HEK293 (cell line): ENCODE measurements at regions not wholly inside any gene's neighbourhood (a gene's known extent, or its start where the extent isn't known, plus 50 kb on each side); places are given as distances from the start of the nearest gene placed in this dataset.

Experiments used
- CTCF ChIA-PET: fragments of 350-600 bp; formaldehyde crosslinking; extraction: SDS; loops from one replicate; lab custom pipeline; 2021; ENCODE audit warnings: antibody characterized with exemption; lab: Yijun Ruan, JAX
- POLR2A ChIA-PET: fragments of 300-600 bp; formaldehyde crosslinking; extraction: SDS; loops from one replicate; lab custom pipeline; 2020; ENCODE audit warnings: antibody characterized with exemption, inconsistent platforms; lab: Yijun Ruan, JAX
- H3K27ac ChIP-seq: fragments of 200-500 bp; sonication (Bioruptor generic); 2 replicates; pipeline ENCODE4 v1.5.1; 2014; ENCODE audit warnings: low read depth, low read length, control low read depth, inconsistent platforms; ENCODE audit errors: extremely low read depth
- H3K36me3 ChIP-seq, 2 experiments: fragments of 200-500 bp in 1 of 2; sonication (Bioruptor generic) in 1 of 2; 1 replicate in 1 of 2; 2 replicates in 1 of 2; pipeline ENCODE4 v1.5.1; 2014 to 2017; ENCODE audit warnings: inconsistent platforms in 2 of 2, low read length in 2 of 2; ENCODE audit not compliant: control insufficient read depth in 2 of 2, insufficient read depth in 1 of 2
- H3K4me1 ChIP-seq: fragments of 200-500 bp; sonication (Bioruptor generic); 2 replicates; pipeline ENCODE4 v1.5.1; 2014; ENCODE audit warnings: mild to moderate bottlenecking, low read length, inconsistent platforms; ENCODE audit not compliant: control insufficient read depth, insufficient read depth
- H3K4me3 ChIP-seq: 2 replicates; pipeline ENCODE4 v1.5.1; 2011; ENCODE audit warnings: low read depth, mild to moderate bottlenecking, control low read depth, low read length, moderate library complexity
- H3K9me3 ChIP-seq: fragments of 200-500 bp; sonication (Bioruptor generic); 2 replicates; pipeline ENCODE4 v1.5.1; 2014; ENCODE audit warnings: low read depth, low read length, inconsistent platforms; ENCODE audit not compliant: control insufficient read depth, insufficient read depth
- KLF8 ChIP-seq: fragments of 450-650 bp; formaldehyde crosslinking; IDR thresholded peaks from 2 replicates; pipeline ENCODE4 v1.5.1; 2016; ENCODE audit warnings: missing biosample characterization, missing genetic modification characterization
- REPIN1 ChIP-seq: fragments of 450-650 bp; formaldehyde crosslinking; IDR thresholded peaks from 2 replicates; pipeline ENCODE4 v1.5.1; 2017; ENCODE audit warnings: missing biosample characterization, missing genetic modification characterization, low read depth
- SETDB1 ChIP-seq: IDR thresholded peaks from one replicate; pipeline ENCODE4 v1.6.1; 2017; ENCODE audit warnings: mild to moderate bottlenecking, low read length, moderate library complexity, mixed read lengths; ENCODE audit not compliant: insufficient read length
- SP7 ChIP-seq: fragments of 450-650 bp; formaldehyde crosslinking; IDR thresholded peaks from 2 replicates; pipeline ENCODE4 v1.5.1; 2016; ENCODE audit warnings: missing biosample characterization, missing genetic modification characterization
- ZNF140 ChIP-seq: fragments of 450-650 bp; formaldehyde crosslinking; IDR thresholded peaks from 2 replicates; pipeline ENCODE4 v1.5.1; 2016; ENCODE audit warnings: missing biosample characterization, missing genetic modification characterization
- ZNF433 ChIP-seq: fragments of 450-650 bp; formaldehyde crosslinking; IDR thresholded peaks from 2 replicates; pipeline ENCODE4 v1.5.1; 2016; ENCODE audit warnings: missing biosample characterization, missing genetic modification characterization, low read depth
- ZNF629 ChIP-seq: fragments of 450-650 bp; formaldehyde crosslinking; IDR thresholded peaks from 2 replicates; pipeline ENCODE4 v1.5.1; 2017; ENCODE audit warnings: missing biosample characterization, missing genetic modification characterization
- ZNF658 ChIP-seq: fragments of 450-650 bp; formaldehyde crosslinking; IDR thresholded peaks from 2 replicates; pipeline ENCODE4; 2016; ENCODE audit warnings: missing biosample characterization, missing genetic modification characterization
- ZNF747 ChIP-seq: fragments of 450-650 bp; formaldehyde crosslinking; IDR thresholded peaks from 2 replicates; pipeline ENCODE4 v1.5.1; 2016; ENCODE audit warnings: missing biosample characterization, missing genetic modification characterization
- ZNF76 ChIP-seq: fragments of 450-650 bp; formaldehyde crosslinking; IDR thresholded peaks from 2 replicates; pipeline ENCODE4; 2016; ENCODE audit warnings: low read depth, missing biosample characterization, missing genetic modification characterization, borderline replicate concordance
- TF ChIP-seq, protein P1 (sequence below): fragments of 450-650 bp; formaldehyde crosslinking; IDR thresholded peaks from 2 replicates; pipeline ENCODE4 v1.5.1; 2017; ENCODE audit warnings: missing biosample characterization, missing genetic modification characterization
- TF ChIP-seq, protein P2 (sequence below): fragments of 450-650 bp; formaldehyde crosslinking; IDR thresholded peaks from 2 replicates; pipeline ENCODE4 v1.5.1; 2016; ENCODE audit warnings: missing biosample characterization, missing genetic modification characterization, borderline replicate concordance
- TF ChIP-seq, protein P3 (sequence below): fragments of 450-650 bp; formaldehyde crosslinking; IDR thresholded peaks from 2 replicates; pipeline ENCODE4 v1.5.1; 2016; ENCODE audit warnings: missing biosample characterization, missing genetic modification characterization
- TF ChIP-seq, protein P4 (sequence below): fragments of 450-650 bp; IDR thresholded peaks from 2 replicates; pipeline ENCODE4 v1.5.1; 2018; ENCODE audit warnings: missing biosample characterization, missing genetic modification characterization

DNA sequence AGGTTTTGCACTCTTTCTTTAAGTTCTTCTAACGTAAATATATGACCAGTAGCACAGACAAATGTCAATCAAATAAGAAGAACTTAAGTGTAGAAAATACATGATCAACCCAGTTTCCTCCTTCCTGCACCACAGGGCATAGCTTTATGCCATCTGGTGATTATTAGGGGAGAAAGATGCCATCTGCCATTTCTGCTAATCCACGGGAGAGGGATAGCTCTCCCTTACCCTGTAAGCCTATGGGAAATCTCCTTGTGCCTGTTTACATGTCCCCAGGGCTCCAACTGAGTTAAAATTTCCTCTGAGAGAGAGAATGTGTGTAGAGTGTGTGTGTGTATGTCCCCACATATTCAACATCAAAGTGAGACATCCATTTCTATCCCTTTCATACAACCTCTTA is 135.9 kb downstream of the RSL24D1 start:
- H3K4me1 ChIP-seq = no peaks in the 10 kb centered on the region
- no peak overlapping the region for H3K27ac ChIP-seq
- no peaks in the 10 kb centered on the region for H3K36me3 ChIP-seq
- CTCF ChIA-PET = no interaction called here
- no peak overlapping the region for H3K4me3 ChIP-seq
- TF ChIP-seq SP7 (tag by site-specific recombination) = no peak
- no peak for TF ChIP-seq KLF8 (tag by site-specific recombination)
- TF ChIP-seq ZNF76 (tag by site-specific recombination) = no peak
- TF ChIP-seq, all 188 proteins: peak for 0
- POLR2A ChIA-PET = no interaction called here
- no peaks in the 10 kb centered on the region for H3K9me3 ChIP-seq

DNA sequence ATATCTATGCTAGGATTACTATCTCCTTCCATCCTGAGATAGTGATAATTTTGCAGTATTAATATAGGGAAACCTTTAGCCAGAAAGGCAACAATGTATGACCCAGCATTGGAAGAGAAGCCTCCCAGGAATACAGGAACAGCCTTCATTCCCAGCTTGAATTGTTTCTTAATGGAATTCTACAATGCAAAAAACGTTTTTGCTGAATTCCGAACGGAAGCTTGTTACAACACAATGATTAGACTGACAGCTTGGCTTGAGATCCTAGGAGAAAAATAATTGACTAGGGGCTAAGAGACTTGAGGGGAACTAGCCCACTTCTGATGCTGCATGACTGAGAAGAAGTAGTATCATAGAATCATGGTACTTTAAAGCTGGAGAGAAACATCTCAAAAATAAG is 140.2 kb downstream of the RSL24D1 start:
- TF ChIP-seq, protein P1, sequence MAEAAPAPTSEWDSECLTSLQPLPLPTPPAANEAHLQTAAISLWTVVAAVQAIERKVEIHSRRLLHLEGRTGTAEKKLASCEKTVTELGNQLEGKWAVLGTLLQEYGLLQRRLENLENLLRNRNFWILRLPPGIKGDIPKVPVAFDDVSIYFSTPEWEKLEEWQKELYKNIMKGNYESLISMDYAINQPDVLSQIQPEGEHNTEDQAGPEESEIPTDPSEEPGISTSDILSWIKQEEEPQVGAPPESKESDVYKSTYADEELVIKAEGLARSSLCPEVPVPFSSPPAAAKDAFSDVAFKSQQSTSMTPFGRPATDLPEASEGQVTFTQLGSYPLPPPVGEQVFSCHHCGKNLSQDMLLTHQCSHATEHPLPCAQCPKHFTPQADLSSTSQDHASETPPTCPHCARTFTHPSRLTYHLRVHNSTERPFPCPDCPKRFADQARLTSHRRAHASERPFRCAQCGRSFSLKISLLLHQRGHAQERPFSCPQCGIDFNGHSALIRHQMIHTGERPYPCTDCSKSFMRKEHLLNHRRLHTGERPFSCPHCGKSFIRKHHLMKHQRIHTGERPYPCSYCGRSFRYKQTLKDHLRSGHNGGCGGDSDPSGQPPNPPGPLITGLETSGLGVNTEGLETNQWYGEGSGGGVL (tag by site-specific recombination) = no peak
- TF ChIP-seq, protein P2, sequence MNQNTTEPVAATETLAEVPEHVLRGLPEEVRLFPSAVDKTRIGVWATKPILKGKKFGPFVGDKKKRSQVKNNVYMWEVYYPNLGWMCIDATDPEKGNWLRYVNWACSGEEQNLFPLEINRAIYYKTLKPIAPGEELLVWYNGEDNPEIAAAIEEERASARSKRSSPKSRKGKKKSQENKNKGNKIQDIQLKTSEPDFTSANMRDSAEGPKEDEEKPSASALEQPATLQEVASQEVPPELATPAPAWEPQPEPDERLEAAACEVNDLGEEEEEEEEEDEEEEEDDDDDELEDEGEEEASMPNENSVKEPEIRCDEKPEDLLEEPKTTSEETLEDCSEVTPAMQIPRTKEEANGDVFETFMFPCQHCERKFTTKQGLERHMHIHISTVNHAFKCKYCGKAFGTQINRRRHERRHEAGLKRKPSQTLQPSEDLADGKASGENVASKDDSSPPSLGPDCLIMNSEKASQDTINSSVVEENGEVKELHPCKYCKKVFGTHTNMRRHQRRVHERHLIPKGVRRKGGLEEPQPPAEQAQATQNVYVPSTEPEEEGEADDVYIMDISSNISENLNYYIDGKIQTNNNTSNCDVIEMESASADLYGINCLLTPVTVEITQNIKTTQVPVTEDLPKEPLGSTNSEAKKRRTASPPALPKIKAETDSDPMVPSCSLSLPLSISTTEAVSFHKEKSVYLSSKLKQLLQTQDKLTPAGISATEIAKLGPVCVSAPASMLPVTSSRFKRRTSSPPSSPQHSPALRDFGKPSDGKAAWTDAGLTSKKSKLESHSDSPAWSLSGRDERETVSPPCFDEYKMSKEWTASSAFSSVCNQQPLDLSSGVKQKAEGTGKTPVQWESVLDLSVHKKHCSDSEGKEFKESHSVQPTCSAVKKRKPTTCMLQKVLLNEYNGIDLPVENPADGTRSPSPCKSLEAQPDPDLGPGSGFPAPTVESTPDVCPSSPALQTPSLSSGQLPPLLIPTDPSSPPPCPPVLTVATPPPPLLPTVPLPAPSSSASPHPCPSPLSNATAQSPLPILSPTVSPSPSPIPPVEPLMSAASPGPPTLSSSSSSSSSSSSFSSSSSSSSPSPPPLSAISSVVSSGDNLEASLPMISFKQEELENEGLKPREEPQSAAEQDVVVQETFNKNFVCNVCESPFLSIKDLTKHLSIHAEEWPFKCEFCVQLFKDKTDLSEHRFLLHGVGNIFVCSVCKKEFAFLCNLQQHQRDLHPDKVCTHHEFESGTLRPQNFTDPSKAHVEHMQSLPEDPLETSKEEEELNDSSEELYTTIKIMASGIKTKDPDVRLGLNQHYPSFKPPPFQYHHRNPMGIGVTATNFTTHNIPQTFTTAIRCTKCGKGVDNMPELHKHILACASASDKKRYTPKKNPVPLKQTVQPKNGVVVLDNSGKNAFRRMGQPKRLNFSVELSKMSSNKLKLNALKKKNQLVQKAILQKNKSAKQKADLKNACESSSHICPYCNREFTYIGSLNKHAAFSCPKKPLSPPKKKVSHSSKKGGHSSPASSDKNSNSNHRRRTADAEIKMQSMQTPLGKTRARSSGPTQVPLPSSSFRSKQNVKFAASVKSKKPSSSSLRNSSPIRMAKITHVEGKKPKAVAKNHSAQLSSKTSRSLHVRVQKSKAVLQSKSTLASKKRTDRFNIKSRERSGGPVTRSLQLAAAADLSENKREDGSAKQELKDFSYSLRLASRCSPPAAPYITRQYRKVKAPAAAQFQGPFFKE (tag by site-specific recombination) = no peak
- TF ChIP-seq, protein P3, sequence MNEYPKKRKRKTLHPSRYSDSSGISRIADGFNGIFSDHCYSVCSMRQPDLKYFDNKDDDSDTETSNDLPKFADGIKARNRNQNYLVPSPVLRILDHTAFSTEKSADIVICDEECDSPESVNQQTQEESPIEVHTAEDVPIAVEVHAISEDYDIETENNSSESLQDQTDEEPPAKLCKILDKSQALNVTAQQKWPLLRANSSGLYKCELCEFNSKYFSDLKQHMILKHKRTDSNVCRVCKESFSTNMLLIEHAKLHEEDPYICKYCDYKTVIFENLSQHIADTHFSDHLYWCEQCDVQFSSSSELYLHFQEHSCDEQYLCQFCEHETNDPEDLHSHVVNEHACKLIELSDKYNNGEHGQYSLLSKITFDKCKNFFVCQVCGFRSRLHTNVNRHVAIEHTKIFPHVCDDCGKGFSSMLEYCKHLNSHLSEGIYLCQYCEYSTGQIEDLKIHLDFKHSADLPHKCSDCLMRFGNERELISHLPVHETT (tag by site-specific recombination) = no peak
- TF ChIP-seq ZNF433 (no peak), REPIN1 (no peak), SETDB1 (no peak), ZNF747 (no peak)
- no peaks in the 10 kb centered on the region for H3K9me3 ChIP-seq
- H3K27ac ChIP-seq = no peak overlapping the region
- no peaks in the 10 kb centered on the region for H3K36me3 ChIP-seq
- H3K4me1 ChIP-seq = no peaks in the 10 kb centered on the region
- POLR2A ChIA-PET = no interaction called here
- no peak overlapping the region for H3K4me3 ChIP-seq
- CTCF ChIA-PET = no interaction called here

DNA sequence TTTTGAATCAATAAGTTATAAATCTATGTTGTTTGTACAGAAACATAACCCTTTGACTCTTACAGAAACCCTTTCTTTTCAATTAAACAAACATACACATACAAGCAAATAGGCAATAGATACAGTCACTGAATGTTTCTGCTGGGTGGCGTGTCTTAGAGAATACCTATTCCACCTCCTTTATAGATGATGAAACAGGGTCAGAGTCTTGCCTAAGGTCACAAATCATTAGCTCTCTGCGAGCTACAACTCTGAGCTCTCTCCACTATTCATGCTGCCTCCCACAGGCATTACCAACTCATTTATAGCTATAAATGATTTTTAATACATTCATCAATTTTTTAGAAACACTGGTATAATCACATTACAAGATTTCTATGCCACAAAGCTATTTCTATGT is 152.6 kb downstream of the RSL24D1 start:
- TF ChIP-seq, protein P4, sequence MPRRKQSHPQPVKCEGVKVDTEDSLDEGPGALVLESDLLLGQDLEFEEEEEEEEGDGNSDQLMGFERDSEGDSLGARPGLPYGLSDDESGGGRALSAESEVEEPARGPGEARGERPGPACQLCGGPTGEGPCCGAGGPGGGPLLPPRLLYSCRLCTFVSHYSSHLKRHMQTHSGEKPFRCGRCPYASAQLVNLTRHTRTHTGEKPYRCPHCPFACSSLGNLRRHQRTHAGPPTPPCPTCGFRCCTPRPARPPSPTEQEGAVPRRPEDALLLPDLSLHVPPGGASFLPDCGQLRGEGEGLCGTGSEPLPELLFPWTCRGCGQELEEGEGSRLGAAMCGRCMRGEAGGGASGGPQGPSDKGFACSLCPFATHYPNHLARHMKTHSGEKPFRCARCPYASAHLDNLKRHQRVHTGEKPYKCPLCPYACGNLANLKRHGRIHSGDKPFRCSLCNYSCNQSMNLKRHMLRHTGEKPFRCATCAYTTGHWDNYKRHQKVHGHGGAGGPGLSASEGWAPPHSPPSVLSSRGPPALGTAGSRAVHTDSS = no peak
- TF ChIP-seq ZNF140 (tag by site-specific recombination) (no peak), ZNF658 (tag by site-specific recombination) (no peak), ZNF629 (tag by site-specific recombination) (no peak)
- ChIA-PET POLR2A (no interaction called here), CTCF (no interaction called here)
- no peak overlapping the region for H3K4me3 ChIP-seq
- H3K4me1 ChIP-seq = no peaks in the 10 kb centered on the region
- no peaks in the 10 kb centered on the region for H3K9me3 ChIP-seq
- no peak overlapping the region for H3K27ac ChIP-seq
- H3K36me3 ChIP-seq = no peaks in the 10 kb centered on the region
